CD4-positive, alpha-beta T cell treated with Interleukin-1 beta for 1 hour (primary cell): ENCODE measurements at regions not wholly inside any gene's neighbourhood (a gene's known extent, or its start where the extent isn't known, plus 50 kb on each side); places are given as distances from the start of the nearest gene placed in this dataset.

Experiments
- DNase-seq, 2 donors: peaks; one replicate each; pipeline ENCODE4 v3.0.0-alpha.2; 2020 to 2022

DNA sequence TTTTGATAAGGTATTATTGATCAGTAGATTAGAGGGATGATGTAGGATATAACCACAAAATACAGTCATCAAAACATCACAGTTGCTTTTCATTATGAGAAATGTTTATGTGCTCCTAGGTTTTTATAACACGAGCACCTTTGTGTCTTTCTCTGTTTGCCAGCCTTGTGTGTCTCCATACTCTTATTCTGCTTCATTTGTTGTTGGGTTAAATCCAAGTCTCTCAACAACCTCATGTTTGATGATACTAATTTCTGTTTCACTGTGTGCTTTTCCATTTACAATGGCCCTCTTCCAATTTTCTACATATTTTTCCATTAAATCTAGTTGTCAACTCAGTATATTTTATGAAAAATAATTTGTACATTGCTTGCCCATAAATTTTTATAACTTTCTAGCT, 107.7 kb upstream of the POU2AF2 start:
- no peak for DNase-seq

- DNase-seq, result no peak
These were observed 109.6 kb upstream of the POU2AF2 start for GRCh38 chr11:111135778-111136570.

- no peak for DNase-seq
These were observed 110.4 kb upstream of the POU2AF2 start for GRCh38 chr11:111135101-111135500.

DNA sequence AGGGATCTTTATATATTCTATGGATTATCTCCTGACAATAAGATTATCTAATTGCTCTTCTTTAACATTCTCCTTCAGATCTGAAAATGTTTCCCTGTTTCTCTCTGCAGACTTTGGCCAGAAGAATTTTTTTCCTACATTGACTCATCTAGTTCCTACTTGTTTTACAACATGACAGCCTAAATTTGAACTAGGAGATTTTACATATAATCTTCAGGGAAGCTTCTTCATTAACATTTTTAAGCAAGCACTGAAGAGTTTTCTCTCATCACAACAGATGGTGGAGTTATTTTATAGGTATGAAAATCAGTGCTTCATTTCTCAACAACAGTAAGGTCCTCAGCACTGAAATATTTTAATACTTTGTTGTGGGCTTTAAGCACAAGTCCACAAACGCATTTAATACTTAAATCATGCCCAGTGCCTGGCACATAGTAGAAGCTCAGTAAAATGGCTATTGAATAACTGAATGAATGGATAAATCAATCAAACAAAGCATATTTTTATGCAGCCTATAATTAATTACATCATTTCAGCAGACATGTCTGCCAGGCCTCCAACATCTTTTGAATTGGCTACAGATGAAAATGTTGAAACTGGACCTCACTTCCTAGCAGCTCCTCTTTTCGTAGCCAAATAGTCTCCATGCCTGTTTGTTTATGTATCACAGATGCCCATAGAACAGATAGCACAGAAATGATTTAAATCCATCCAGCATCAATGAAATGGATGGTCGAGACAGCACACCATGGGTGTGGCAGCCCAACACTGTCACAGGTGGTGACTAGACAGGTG, 117.3 kb upstream of the POU2AF2 start:
- DNase-seq, result no peak

DNA sequence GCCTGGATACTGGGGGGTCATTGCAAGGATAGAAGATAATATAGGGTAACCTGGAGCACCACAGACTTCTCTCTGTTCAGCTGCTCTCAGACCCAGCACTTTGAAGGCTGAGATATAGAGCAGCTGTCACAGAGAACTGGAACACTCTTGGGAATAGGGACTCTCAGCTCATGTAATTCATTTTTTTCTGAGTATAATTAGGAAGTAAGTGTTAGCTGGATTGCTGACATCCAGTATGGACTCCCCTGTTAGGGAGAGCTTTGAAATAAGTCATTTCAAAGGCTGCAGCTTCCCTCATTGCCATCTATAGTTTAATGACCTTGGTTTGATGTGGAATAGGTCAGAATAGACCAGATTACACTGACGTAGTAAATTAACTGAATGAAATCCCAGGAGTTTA, 120.8 kb upstream of the POU2AF2 start:
- no peak for DNase-seq

- DNase-seq, result no peak
These were observed 121.8 kb upstream of the POU2AF2 start for GRCh38 chr11:111123463-111124398.

- no peak for DNase-seq
These were observed 124.7 kb upstream of the POU2AF2 start for GRCh38 chr11:111120696-111121302.

- DNase-seq, result no peak
These were observed 125.4 kb upstream of the POU2AF2 start for GRCh38 chr11:111120161-111120560.

GRCh38 chr11:111119751-111120150, 125.8 kb upstream of the POU2AF2 start:
- DNase-seq, result no peak

DNA sequence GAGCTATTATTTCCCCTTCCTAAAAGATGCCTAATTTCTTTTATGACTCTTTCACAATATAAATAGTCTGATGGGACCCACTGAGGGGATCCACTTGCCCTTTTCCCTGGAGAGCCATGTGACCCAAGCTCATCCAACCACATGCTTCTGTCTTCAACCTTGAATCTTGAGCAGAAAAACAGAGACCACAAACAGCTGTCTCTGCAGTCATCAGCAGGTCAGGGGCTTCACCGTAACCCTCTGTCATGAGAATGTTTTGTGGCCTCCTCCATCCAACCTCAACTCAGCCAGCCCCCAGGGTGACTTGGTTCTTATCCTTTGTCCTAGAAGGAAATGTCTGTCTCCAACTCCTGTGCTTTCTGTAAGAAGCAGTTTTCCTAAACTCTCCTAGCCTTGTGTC, 129.6 kb upstream of the POU2AF2 start:
- DNase-seq, result no peak

- DNase-seq, result no peak
These were observed 131.4 kb upstream of the POU2AF2 start for GRCh38 chr11:111114091-111114490.

DNA sequence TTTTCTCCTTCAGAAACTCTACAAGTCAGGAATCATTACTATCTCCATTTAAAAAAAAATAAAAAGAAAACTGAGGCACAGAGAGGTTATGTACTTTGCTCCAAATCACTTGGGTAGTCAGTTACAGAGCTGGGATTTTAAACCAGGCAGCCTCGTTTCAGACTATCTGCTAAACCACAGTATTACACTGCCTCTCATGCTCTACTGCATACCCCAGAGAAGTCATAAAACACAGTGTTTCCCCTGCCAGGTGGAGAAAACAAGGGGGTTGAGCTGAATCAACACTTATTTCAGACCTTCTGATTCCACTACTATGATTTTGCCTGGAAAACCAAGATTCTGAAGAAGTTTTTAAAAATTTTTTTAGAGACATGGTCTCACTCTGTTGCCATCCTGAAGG, 132.9 kb upstream of the POU2AF2 start:
- DNase-seq, result no peak

DNA sequence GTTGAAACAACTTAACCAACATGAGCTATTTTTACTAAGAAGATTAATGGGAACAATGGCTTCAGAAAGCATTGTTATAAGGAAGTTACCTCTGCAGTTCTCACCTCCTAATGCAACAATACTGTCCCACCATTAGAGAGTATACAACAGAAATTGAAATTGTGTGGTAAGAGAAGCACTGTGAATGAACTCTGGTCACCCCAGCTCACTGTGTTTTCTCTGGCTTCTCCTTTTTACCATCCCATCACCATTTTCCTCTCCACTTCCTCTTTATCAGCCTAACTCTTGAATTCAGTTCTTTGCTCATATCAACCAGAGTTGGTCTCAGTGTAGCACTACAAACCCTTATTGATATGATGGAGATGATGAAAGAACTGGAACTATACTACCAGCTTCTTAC, 138.0 kb upstream of the POU2AF2 start:
- no peak for DNase-seq

DNA sequence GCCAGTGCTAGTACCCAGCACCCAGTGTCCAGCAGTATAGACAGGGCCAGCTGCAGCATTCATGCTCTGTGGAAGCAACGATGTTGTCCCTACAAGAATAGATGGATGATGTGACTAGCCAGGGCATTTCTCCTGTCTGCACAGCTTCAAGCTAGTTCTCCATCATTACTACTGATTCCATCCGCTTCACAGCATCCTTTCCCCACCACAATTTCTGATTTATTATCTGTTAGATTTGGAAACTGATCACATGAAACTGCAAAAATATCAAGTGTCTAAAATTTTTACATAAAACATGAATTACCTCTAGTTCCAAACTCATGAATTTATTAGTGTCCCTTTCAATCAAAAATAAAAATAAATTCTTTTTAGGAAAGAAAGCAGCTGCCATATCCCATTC, 138.9 kb upstream of the POU2AF2 start:
- no peak for DNase-seq

DNA sequence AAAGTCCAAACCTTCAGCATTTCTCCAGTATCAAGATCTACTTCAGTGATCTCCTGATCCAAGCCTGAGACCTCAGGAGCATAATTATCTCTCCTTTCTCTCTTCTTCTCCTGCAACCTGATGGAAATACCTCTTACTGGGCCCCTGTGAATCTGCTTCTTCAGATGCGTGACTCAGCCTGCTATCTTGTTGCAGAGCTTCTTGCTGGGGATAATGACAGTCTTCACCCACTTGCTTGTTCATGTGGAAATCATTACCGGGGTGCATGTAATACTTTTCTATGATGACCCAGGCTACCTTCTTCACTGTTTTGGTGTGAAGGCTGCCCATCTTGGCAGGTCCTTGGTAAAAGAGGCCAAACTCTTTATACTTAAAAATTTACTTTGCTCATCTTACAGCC, 140.0 kb upstream of the POU2AF2 start:
- DNase-seq, result no peak

GRCh38 chr11:111104185-111104584, 141.3 kb upstream of the POU2AF2 start:
- DNase-seq, result no peak

- no peak for DNase-seq
These were observed 143.6 kb upstream of the POU2AF2 start for GRCh38 chr11:111101881-111102280.

DNA sequence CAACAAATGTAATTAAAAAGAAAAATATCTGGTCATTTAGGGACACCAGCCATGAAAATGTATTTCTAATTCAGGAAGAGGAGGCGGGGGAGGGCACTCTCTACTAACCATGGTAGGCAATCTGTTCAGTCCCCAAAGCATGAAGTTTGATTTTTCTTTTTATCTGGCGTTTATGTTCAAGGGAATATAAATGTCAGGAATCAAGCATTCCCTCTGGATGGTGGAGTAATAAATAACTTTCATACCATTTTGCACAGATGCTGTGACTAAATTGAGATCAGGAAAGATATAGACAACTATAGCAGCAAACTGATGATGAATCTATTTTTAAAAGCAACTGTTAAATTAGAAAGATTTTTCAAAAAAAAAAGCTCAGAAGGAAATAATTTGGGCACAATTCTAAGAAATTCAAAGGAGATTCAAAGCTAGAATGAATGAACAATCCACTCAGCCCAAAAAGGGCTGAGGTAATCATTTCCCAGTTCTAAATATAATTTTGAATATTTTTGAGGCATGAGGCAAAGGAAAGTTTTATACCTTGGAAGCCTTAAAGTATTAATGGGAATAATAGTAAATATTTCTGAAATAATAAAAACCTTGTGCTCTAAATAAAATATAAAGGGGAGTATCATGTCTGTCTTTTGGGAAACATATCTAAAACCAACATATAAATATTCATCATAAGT, 146.4 kb upstream of the POU2AF2 start:
- no peak for DNase-seq

GRCh38 chr11:111098091-111098490, 147.4 kb upstream of the POU2AF2 start:
- no peak for DNase-seq

- DNase-seq, result no peak
These were observed 148.3 kb upstream of the POU2AF2 start for GRCh38 chr11:111097191-111097590.

DNA sequence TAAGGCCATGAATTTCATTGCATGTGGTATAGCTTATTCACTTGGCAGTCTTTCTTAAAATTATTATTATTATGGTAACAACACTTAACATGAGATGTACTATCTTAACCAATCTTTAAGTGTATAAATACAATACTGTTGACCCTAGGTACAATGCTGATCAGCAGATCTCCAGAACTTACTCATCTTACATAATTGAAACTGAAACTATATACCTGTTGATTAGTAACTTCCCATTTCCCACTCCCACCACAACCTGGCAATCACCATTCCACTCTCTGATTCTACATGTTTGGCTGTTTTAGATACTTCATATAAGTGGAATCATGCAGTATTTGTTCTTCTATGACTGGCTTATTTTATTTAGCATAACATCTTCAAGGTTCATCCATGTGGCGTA, 150.2 kb upstream of the POU2AF2 start:
- DNase-seq, result no peak

DNA sequence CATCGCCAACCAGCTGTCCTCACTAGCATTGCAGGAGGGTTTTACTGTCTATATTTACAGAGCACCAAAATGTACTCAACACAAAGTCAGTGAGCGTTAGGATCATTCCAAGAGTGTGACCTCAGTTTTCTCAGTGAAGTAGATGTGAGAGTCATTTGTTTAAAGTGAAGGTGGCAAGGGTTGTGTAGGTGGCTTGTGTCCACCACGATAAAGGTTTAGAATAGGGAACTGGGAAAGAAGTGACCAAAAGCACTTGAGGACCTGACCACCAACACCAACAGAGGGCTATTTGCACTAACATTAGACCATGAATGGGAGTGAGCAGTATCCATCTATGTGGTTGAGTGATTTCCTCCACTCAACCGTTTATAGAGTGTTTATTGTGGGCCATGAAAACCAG, 152.5 kb upstream of the POU2AF2 start:
- no peak for DNase-seq
